ENCODE measurements at regions not wholly inside any gene's neighbourhood (a gene's known extent, or its start where the extent isn't known, plus 50 kb on each side); places are given as distances from the start of the nearest gene placed in this dataset.

- TF ChIP-seq, protein P1, sequence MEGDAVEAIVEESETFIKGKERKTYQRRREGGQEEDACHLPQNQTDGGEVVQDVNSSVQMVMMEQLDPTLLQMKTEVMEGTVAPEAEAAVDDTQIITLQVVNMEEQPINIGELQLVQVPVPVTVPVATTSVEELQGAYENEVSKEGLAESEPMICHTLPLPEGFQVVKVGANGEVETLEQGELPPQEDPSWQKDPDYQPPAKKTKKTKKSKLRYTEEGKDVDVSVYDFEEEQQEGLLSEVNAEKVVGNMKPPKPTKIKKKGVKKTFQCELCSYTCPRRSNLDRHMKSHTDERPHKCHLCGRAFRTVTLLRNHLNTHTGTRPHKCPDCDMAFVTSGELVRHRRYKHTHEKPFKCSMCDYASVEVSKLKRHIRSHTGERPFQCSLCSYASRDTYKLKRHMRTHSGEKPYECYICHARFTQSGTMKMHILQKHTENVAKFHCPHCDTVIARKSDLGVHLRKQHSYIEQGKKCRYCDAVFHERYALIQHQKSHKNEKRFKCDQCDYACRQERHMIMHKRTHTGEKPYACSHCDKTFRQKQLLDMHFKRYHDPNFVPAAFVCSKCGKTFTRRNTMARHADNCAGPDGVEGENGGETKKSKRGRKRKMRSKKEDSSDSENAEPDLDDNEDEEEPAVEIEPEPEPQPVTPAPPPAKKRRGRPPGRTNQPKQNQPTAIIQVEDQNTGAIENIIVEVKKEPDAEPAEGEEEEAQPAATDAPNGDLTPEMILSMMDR (IDR thresholded peaks at IDR 0.05; ENCODE audit: low read depth, low read length), result no peak
- TF ChIP-seq EZH2phosphoT487 (IDR thresholded peaks at IDR 0.05; ENCODE audit: low read depth), result no peak
Observed at GRCh38 chr1:214970016-214970415, 112.5 kb upstream of the KCNK2 start.

Measured in OCI-LY3 (cell line).